Caco-2 (cell line): ENCODE measurements at regions not wholly inside any gene's neighbourhood (a gene's known extent, or its start where the extent isn't known, plus 50 kb on each side); places are given as distances from the start of the nearest gene placed in this dataset.
"Not testable (repeated sequence)": the region's sequence is repeated elsewhere in the genome, so short reads cannot be mapped to it uniquely, and the experiment has no call there.

Source experiments
- BruUV-seq: library from RNA; stranded (reverse); fragments of 400-500 nt; replicated peaks from 2 replicates; lab custom pipeline; 2021; lab: Mats Ljungman, UMichigan
- CTCF ChIA-PET: fragments of 300-600 bp; sonication (Branson Sonifier 250); formaldehyde crosslinking; loops from one replicate; lab custom pipeline; 2022; ENCODE audit warnings: antibody characterized with exemption; lab: Charles Lee
- POLR2A ChIA-PET: fragments of 300-600 bp; sonication (Branson Sonifier 250); formaldehyde crosslinking; loops from one replicate; lab custom pipeline; 2022; ENCODE audit warnings: antibody characterized with exemption; lab: Charles Lee
- DNase-seq, 2 experiments: peaks; one replicate each; pipeline versions ENCODE4 v3.0.0 to v3.0.0-alpha.2; 2020 to 2022
- H3K27me3 ChIP-seq: replicated peaks from 2 replicates; pipeline ENCODE4 v1.6.0; 2011; ENCODE audit warnings: low read length; ENCODE audit not compliant: control insufficient read depth, insufficient read depth
- H3K36me3 ChIP-seq: 2 replicates; pipeline ENCODE4 v1.5.1; 2011; ENCODE audit warnings: low read length; ENCODE audit not compliant: control insufficient read depth, insufficient read depth
- H3K4me1 ChIP-seq: fragments of 250-450 bp; sonication (Bioruptor Pico); 2 replicates; pipeline ENCODE4 v1.5.1; 2020; ENCODE audit warnings: mild to moderate bottlenecking
- H3K4me3 ChIP-seq: 2 replicates; pipeline ENCODE4 v1.5.1; 2011; ENCODE audit warnings: low read depth, mild to moderate bottlenecking, control low read depth, low read length
- H3K9me3 ChIP-seq: fragments of 250-450 bp; sonication (Bioruptor Pico); 2 replicates; pipeline ENCODE4 v1.5.1; 2020; ENCODE audit warnings: mild to moderate bottlenecking, moderate library complexity
- H3K27ac Mint-ChIP-seq: one replicate; pipeline ENCODE4 v1.8.0; 2022; ENCODE audit warnings: mixed read lengths; ENCODE audit not compliant: unreplicated experiment
- H3K27me3 Mint-ChIP-seq: one replicate; pipeline ENCODE4 v1.8.0; 2022; ENCODE audit warnings: mixed read lengths; ENCODE audit not compliant: insufficient read depth, unreplicated experiment
- H3K36me3 Mint-ChIP-seq: one replicate; pipeline ENCODE4 v1.8.0; 2022; ENCODE audit warnings: mild to moderate bottlenecking, mixed read lengths; ENCODE audit not compliant: insufficient read depth, unreplicated experiment
- H3K4me1 Mint-ChIP-seq: one replicate; pipeline ENCODE4 v1.8.0; 2022; ENCODE audit warnings: low read depth, mixed read lengths; ENCODE audit not compliant: unreplicated experiment
- H3K4me3 Mint-ChIP-seq: one replicate; pipeline ENCODE4 v1.8.0; 2022; ENCODE audit warnings: mild to moderate bottlenecking, moderate library complexity, mixed read lengths; ENCODE audit not compliant: unreplicated experiment
- H3K9me3 Mint-ChIP-seq: one replicate; pipeline ENCODE4 v1.8.0; 2022; ENCODE audit warnings: mixed read lengths; ENCODE audit not compliant: unreplicated experiment
- CTCF ChIP-seq, 2 experiments: fragments of 200-600 bp in 1 of 2; IDR thresholded peaks; 1 replicate in 1 of 2; 2 replicates in 1 of 2; pipeline versions ENCODE4 v1.5.1 to v1.8.0; 2011 to 2022; ENCODE audit warnings: antibody characterized with exemption in 1 of 2, control low read depth in 1 of 2, inconsistent platforms in 1 of 2, low read depth in 1 of 2, low read length in 1 of 2, mild to moderate bottlenecking in 1 of 2, moderate library complexity in 1 of 2; ENCODE audit not compliant: insufficient read depth in 1 of 2, severe bottlenecking in 1 of 2, unreplicated experiment in 1 of 2
- intact Hi-C: fragments of 100-400 bp; cut with micrococcal nuclease; formaldehyde crosslinking; loops from one replicate; pipeline ENCODE4 v1.10.0; 2022; ENCODE audit not compliant: unreplicated experiment

GRCh38 chr10:21421794-21422193 is 103.7 kb downstream of the SKIDA1 start:
- H3K27me3 ChIP-seq = no peaks in the 10 kb centered on the region
- ChIA-PET CTCF (interaction anchor here (0.5 kb wide), 1 partner anchor 146 kb away, joined by 3 read pairs; no protein-coding TSS in a partner anchor), POLR2A (no interaction called here)
- peaks cover 11% of the 10 kb centered on the region for H3K4me1 ChIP-seq
- Mint-ChIP-seq H3K9me3 (no peaks in the 10 kb centered on the region), H3K4me3 (no peak overlapping the region), H3K27me3 (no peaks in the 10 kb centered on the region), H3K4me1 (peaks cover 21% of the 10 kb centered on the region), H3K36me3 (no peaks in the 10 kb centered on the region), H3K27ac (no peak overlapping the region)
- BruUV-seq = no TSS peak
- no peak overlapping the region for H3K4me3 ChIP-seq
- no peak for DNase-seq
- no peak for TF ChIP-seq CTCF (IDR thresholded peaks at IDR 0.05; ENCODE audit: insufficient read depth in 1 of 2, low read depth in 1 of 2, low read length in 1 of 2, severe bottlenecking in 1 of 2, unreplicated experiment in 1 of 2)
- intact Hi-C loops = no loop called here
- no peaks in the 10 kb centered on the region for H3K36me3 ChIP-seq
- H3K9me3 ChIP-seq = no peaks in the 10 kb centered on the region

DNA sequence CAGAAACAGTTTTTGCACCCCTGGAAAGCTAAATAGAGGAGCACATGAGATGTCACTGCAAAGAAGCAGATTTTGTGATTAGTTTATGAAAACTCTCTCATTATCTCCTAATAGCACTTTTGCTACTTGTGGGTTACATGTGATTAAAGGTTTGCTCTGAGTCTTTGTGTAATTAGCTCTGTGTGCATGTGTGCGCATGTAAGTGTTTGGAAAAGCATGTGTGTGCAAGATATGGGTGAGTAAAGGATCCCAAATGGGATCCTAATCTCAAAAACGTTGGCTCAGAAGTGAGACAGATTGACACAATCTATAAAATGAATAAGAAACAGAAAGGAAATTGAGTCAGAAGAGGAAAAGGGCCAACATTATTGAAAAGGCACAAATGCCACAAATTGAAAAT is 104.5 kb downstream of the SKIDA1 start:
- no peak for DNase-seq
- H3K36me3 ChIP-seq = no peaks in the 10 kb centered on the region
- intact Hi-C loops = no loop called here
- no peaks in the 10 kb centered on the region for H3K27me3 ChIP-seq
- H3K27me3 Mint-ChIP-seq = no peaks in the 10 kb centered on the region
- no peaks in the 10 kb centered on the region for H3K36me3 Mint-ChIP-seq
- no peaks in the 10 kb centered on the region for H3K9me3 ChIP-seq
- H3K4me1 ChIP-seq = peaks cover 3% of the 10 kb centered on the region
- TF ChIP-seq CTCF (IDR thresholded peaks at IDR 0.05; ENCODE audit: insufficient read depth in 1 of 2, low read depth in 1 of 2, low read length in 1 of 2, severe bottlenecking in 1 of 2, unreplicated experiment in 1 of 2) = no peak
- H3K27ac Mint-ChIP-seq = no peak overlapping the region
- H3K4me1 Mint-ChIP-seq = peaks cover 13% of the 10 kb centered on the region
- POLR2A ChIA-PET = no interaction called here
- no peaks in the 10 kb centered on the region for H3K9me3 Mint-ChIP-seq
- BruUV-seq = no TSS peak
- CTCF ChIA-PET = no interaction called here
- H3K4me3 ChIP-seq = no peak overlapping the region
- no peak overlapping the region for H3K4me3 Mint-ChIP-seq

GRCh38 chr10:21418981-21419576 is 106.4 kb downstream of the SKIDA1 start:
- intact Hi-C loops, H3K36me3 Mint-ChIP-seq, POLR2A ChIA-PET, H3K36me3 ChIP-seq, H3K9me3 Mint-ChIP-seq, H3K4me1 ChIP-seq, CTCF ChIA-PET, H3K27me3 ChIP-seq, DNase-seq, H3K27me3 Mint-ChIP-seq, H3K4me3 ChIP-seq, H3K4me3 Mint-ChIP-seq, BruUV-seq, H3K9me3 ChIP-seq: not testable (repeated sequence)
- Mint-ChIP-seq H3K4me1 (peaks cover 13% of the 10 kb centered on the region), H3K27ac (peak overlapping the region; percentile 73)
